Astrocyte of the cerebellum (primary cell): ENCODE measurements at regions not wholly inside any gene's neighbourhood (a gene's known extent, or its start where the extent isn't known, plus 50 kb on each side); places are given as distances from the start of the nearest gene placed in this dataset.

Source experiments
- DNase-seq: peaks from one replicate; pipeline ENCODE4 v3.0.0-alpha.2; 2011; ENCODE audit warnings: low read depth
- H3K4me3 ChIP-seq: 2 replicates; pipeline ENCODE4 v1.5.1; 2011; ENCODE audit warnings: mild to moderate bottlenecking, low read depth, low read length, moderate library complexity
- CTCF ChIP-seq: IDR thresholded peaks from 2 replicates; pipeline ENCODE4 v1.5.1; 2012; ENCODE audit warnings: low read length, low read depth, moderate library complexity, mild to moderate bottlenecking; ENCODE audit errors: missing control alignments
- in situ Hi-C: cut with HindIII; loops from 2 replicates; pipeline ENCODE4 v1.10.0; 2017; ENCODE audit warnings: low sequenced_read_pairs

GRCh38 chr5:109529987-109530386, 120.2 kb upstream of the PJA2 start:
- in situ Hi-C loops, result no loop called here
- no peak for TF ChIP-seq CTCF
- no peak overlapping the region for H3K4me3 ChIP-seq
- DNase-seq, result no peak

GRCh38 chr5:109529520-109529919, 119.7 kb upstream of the PJA2 start:
- no peak overlapping the region for H3K4me3 ChIP-seq
- no peak for TF ChIP-seq CTCF
- peak; percentile 35 for DNase-seq
- in situ Hi-C loops, result no loop called here

- in situ Hi-C loops, result no loop called here
- no peak for TF ChIP-seq CTCF
- no peak overlapping the region for H3K4me3 ChIP-seq
- no peak for DNase-seq
Measured at GRCh38 chr5:109524555-109524954, 114.8 kb upstream of the PJA2 start.

DNA sequence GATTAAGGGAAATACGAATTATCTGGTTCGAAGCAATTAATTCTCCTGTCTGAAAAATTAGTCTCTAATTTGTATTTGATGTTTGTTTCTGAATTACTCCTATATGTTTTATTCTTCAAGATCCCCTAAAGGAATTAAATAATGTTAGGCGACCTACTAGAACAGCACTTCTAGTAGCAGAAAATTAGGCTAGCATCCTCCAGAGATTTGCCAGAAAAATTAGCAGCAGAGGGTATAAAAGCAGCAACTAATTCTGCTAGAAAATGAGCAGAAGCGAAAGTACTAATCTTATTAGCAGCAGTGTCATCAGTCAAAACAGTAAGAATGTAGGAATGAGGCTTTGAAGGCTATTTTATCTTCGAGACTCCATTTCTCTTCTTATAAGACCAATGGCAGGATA, 114.3 kb upstream of the PJA2 start:
- no peak for TF ChIP-seq CTCF
- H3K4me3 ChIP-seq, result no peak overlapping the region
- no peak for DNase-seq
- in situ Hi-C loops, result no loop called here

- DNase-seq, result no peak
- H3K4me3 ChIP-seq, result no peak overlapping the region
- in situ Hi-C loops, result no loop called here
- TF ChIP-seq CTCF, result no peak
Measured at GRCh38 chr5:109522404-109522803, 112.6 kb upstream of the PJA2 start.

DNA sequence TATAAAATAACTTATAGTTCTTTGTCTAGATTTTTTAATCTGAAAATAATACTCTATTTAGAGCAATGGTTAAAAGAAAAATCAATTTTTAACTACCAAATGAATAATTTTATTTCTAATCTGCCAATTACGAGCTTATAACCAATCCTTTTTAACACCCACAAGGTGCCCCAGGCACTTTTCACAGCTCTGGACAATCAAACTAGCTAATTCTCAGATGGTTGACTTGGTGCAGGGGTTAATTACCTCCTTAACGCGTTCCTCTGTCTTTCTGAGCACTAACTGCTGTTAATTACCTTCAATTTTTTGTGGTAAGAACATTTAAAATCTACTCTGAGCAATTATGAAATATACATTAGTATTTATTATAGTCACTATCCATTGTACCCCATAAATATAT, 109.6 kb upstream of the PJA2 start:
- no peak for DNase-seq
- no peak overlapping the region for H3K4me3 ChIP-seq
- TF ChIP-seq CTCF, result no peak
- in situ Hi-C loops, result no loop called here

GRCh38 chr5:109516390-109516789, 106.6 kb upstream of the PJA2 start:
- in situ Hi-C loops, result no loop called here
- DNase-seq, result no peak
- no peak overlapping the region for H3K4me3 ChIP-seq
- no peak for TF ChIP-seq CTCF
